PC-9 (cell line): ENCODE measurements at regions not wholly inside any gene's neighbourhood (a gene's known extent, or its start where the extent isn't known, plus 50 kb on each side); places are given as distances from the start of the nearest gene placed in this dataset.
A peak's percentile ranks its signal among the peaks of the same experiment; 100 is the strongest.

Experiments
- BruUV-seq: library from RNA; stranded (reverse); fragments of 400-500 nt; replicated peaks from 2 replicates; lab custom pipeline; 2021; lab: Mats Ljungman, UMichigan
- CTCF ChIA-PET: fragments of 300-600 bp; sonication (Branson Sonifier 250); formaldehyde crosslinking; loops from one replicate; lab custom pipeline; 2022; ENCODE audit warnings: antibody characterized with exemption; lab: Charles Lee
- POLR2A ChIA-PET: fragments of 300-600 bp; sonication (Branson Sonifier 250); formaldehyde crosslinking; loops from one replicate; lab custom pipeline; 2022; ENCODE audit warnings: antibody characterized with exemption; ENCODE audit not compliant: unreplicated experiment; lab: Charles Lee
- DNase-seq, 2 experiments: peaks; one replicate each; pipeline versions ENCODE4 v3.0.0 to v3.0.0-alpha.2; 2015 to 2022; ENCODE audit warnings: mixed read lengths in 1 of 2
- H2AFZ ChIP-seq: fragments of 200-600 bp; sonication (generic); 2 replicates; pipeline ENCODE4 v1.8.1; 2017; ENCODE audit warnings: antibody characterized with exemption
- H3F3A ChIP-seq: fragments of 200-600 bp; sonication (generic); 2 replicates; pipeline ENCODE4 v1.8.1; 2017; ENCODE audit warnings: antibody characterized with exemption, mild to moderate bottlenecking, low read depth; ENCODE audit not compliant: insufficient read depth
- H3K27ac ChIP-seq: fragments of 200-600 bp; sonication (generic); 2 replicates; pipeline ENCODE4 v1.6.1; 2016; ENCODE audit warnings: mixed run types
- H3K27me3 ChIP-seq: fragments of 200-600 bp; sonication (generic); 2 replicates; pipeline ENCODE4 v1.6.1; 2016; ENCODE audit warnings: low read depth, mixed run types; ENCODE audit not compliant: insufficient read depth
- H3K36me3 ChIP-seq: fragments of 200-600 bp; sonication (generic); 2 replicates; pipeline ENCODE4 v1.6.1; 2016; ENCODE audit warnings: low read depth, mixed run types
- H3K4me1 ChIP-seq: fragments of 200-600 bp; sonication (generic); replicated peaks from 2 replicates; pipeline ENCODE4 v1.6.1; 2016; ENCODE audit warnings: mixed run types; ENCODE audit not compliant: insufficient read depth
- H3K4me2 ChIP-seq: fragments of 200-600 bp; sonication (generic); 2 replicates; pipeline ENCODE4 v1.6.1; 2017; ENCODE audit warnings: mixed run types
- H3K4me3 ChIP-seq: fragments of 200-600 bp; sonication (generic); 2 replicates; pipeline ENCODE4 v1.6.1; 2016; ENCODE audit warnings: mixed run types
- H3K79me2 ChIP-seq: fragments of 200-600 bp; sonication (generic); 2 replicates; pipeline ENCODE4 v1.6.1; 2017; ENCODE audit warnings: low read depth, mixed run types
- H3K9me2 ChIP-seq: fragments of 200-600 bp; sonication (generic); 2 replicates; pipeline ENCODE4 v1.8.1; 2017; ENCODE audit warnings: mild to moderate bottlenecking; ENCODE audit not compliant: insufficient read depth
- H3K9me3 ChIP-seq: fragments of 200-600 bp; sonication (generic); 2 replicates; pipeline ENCODE4 v1.8.1; 2016; ENCODE audit warnings: low read depth; ENCODE audit not compliant: insufficient read depth
- H4K20me1 ChIP-seq: fragments of 200-600 bp; sonication (generic); 2 replicates; pipeline ENCODE4 v1.8.1; 2017; ENCODE audit not compliant: insufficient read depth
- CTCF ChIP-seq: fragments of 200-600 bp; sonication (generic); conservative IDR thresholded peaks from 2 replicates; pipeline ENCODE4 v1.6.1; 2017; ENCODE audit warnings: mixed run types, antibody characterized with exemption, mild to moderate bottlenecking, moderate library complexity
- EZH2 ChIP-seq: fragments of 200-600 bp; sonication (generic); IDR thresholded peaks from 2 replicates; pipeline ENCODE4 v1.8.0; 2017; ENCODE audit warnings: antibody characterized with exemption, low read depth
- intact Hi-C: fragments of 100-400 bp; cut with micrococcal nuclease; formaldehyde crosslinking; loops from one replicate; pipeline ENCODE4 v1.10.0; 2022; ENCODE audit not compliant: unreplicated experiment

DNA sequence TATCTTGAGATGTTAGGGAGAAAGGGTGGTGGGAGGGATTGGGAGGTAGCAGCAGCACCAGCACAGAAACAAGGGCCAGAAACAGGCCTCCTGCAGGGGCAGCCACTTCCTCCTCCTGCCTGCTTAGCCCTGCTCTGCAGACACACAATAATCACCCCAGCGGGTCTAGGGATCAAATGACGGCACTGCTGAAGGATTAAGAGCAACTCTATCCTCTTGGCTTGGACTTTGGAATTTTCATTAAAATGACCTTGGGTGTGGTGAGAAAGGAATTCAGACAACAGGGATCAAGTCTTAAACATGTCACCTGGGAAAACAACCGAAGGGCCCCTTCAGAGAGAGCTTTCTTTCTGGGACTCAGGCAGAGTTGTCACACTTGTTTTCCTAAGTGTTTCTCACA is 353.4 kb downstream of the SPRY1 start:
- H2AFZ ChIP-seq: no peak overlapping the region
- TF ChIP-seq EZH2 (no peak), CTCF (no peak)
- H3K27me3 ChIP-seq: no peaks in the 10 kb centered on the region
- BruUV-seq: no TSS peak
- H3K9me2 ChIP-seq: 0 out of 2 replicates have a peak, but pooled peaks cover 3% of the 10 kb centered on the region
- no peaks in the 10 kb centered on the region for H3K79me2 ChIP-seq
- no peak overlapping the region for H3K4me3 ChIP-seq
- DNase-seq: peak; percentile 36 to 40
- H3K4me2 ChIP-seq: no peak overlapping the region
- CTCF ChIA-PET: no interaction called here
- peaks cover 7% of the 10 kb centered on the region; the same call in 1 of the 2 replicates for H3K4me1 ChIP-seq
- H3F3A ChIP-seq: no peaks in the 10 kb centered on the region
- H3K27ac ChIP-seq: no peak overlapping the region
- no peaks in the 10 kb centered on the region for H3K36me3 ChIP-seq
- H3K9me3 ChIP-seq: no peaks in the 10 kb centered on the region
- no peaks in the 10 kb centered on the region for H4K20me1 ChIP-seq
- POLR2A ChIA-PET: no interaction called here
- intact Hi-C loops: loop anchor here (10.0 kb wide), 1 partner anchor 355 kb away; no protein-coding TSS in a partner anchor

DNA sequence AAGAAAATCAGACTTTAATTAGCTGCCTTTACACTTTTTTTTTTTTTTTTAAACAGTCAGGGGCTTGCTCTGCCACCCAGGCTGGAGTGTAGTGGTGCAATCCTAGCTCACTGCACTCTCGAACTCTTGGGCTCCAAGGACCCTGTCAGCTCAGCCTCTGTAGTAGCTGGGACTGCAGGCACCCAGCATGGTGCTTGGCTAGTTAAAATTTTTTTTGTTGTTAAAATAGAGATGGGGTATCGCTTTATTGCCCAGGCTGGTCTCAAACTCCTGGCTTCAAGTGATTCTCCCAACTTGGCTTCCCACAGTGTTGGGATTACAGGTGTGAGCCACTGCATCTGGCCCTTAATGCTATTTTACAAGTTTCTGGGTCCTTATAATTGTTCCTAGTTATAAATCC is 359.1 kb downstream of the SPRY1 start:
- Histone ChIP-seq H3K27ac (no peak overlapping the region), H3K4me1 (no peaks in the 10 kb centered on the region), H3K36me3 (no peaks in the 10 kb centered on the region), H3K9me2 (no peaks in the 10 kb centered on the region), H3K9me3 (no peaks in the 10 kb centered on the region), H3K4me2 (no peak overlapping the region), H3K27me3 (no peaks in the 10 kb centered on the region), H4K20me1 (no peaks in the 10 kb centered on the region), H3K79me2 (no peaks in the 10 kb centered on the region), H3K4me3 (no peak overlapping the region), H2AFZ (no peak overlapping the region), H3F3A (no peaks in the 10 kb centered on the region)
- intact Hi-C loops: loop anchor here (10.0 kb wide), 1 partner anchor 349 kb away; no protein-coding TSS in a partner anchor
- POLR2A ChIA-PET: no interaction called here
- TF ChIP-seq CTCF (no peak), EZH2 (no peak)
- CTCF ChIA-PET: no interaction called here
- DNase-seq: no peak
- no TSS peak for BruUV-seq

DNA sequence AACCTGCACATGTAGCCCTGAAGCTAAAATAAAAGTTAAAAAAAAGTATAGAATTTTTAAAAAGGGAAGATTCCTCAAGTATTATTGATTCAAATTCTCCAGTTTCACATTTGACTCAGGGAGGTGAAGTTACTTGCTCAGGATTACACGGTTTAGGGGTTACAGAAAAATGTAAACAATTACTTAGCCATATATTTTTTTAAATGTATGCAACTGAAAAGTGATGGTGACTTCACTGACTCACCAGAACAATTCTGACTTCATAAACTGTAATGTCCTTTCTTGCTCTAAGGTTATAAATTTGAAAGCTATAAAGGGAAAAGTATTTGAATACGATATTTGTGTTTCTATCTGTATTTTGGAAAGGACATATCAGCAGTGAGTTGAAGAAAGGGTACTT is 371.2 kb downstream of the SPRY1 start:
- Histone ChIP-seq H3K9me3 (no peaks in the 10 kb centered on the region), H3K4me2 (no peak overlapping the region), H3K4me1 (no peaks in the 10 kb centered on the region), H3K36me3 (no peaks in the 10 kb centered on the region), H3K27me3 (no peaks in the 10 kb centered on the region), H3K4me3 (no peak overlapping the region), H4K20me1 (no peaks in the 10 kb centered on the region), H3F3A (no peaks in the 10 kb centered on the region), H3K9me2 (no peaks in the 10 kb centered on the region), H2AFZ (no peak overlapping the region), H3K27ac (no peak overlapping the region), H3K79me2 (no peaks in the 10 kb centered on the region)
- ChIA-PET POLR2A (no interaction called here), CTCF (no interaction called here)
- no peak for DNase-seq
- TF ChIP-seq CTCF: no peak
- TF ChIP-seq EZH2: no peak
- BruUV-seq: no TSS peak
- intact Hi-C loops: no loop called here
